Cardiac fibroblast (primary cell): ENCODE measurements at regions not wholly inside any gene's neighbourhood (a gene's known extent, or its start where the extent isn't known, plus 50 kb on each side); places are given as distances from the start of the nearest gene placed in this dataset.

ENCODE experiments used
- DNase-seq, 2 donors: peaks; one replicate each; pipeline versions ENCODE4 v3.0.0 to v3.0.0-alpha.2; 2010; ENCODE audit warnings: low read depth in 2 of 2
- H3K4me3 ChIP-seq, 2 donors: replicated peaks in 1 of 2; 1 replicate in 1 of 2; 2 replicates in 1 of 2; pipeline ENCODE4 v1.5.1; 2011; ENCODE audit warnings: low read depth in 2 of 2, low read length in 2 of 2, mild to moderate bottlenecking in 2 of 2, moderate library complexity in 1 of 2
- CTCF ChIP-seq: IDR thresholded peaks from one replicate; pipeline ENCODE4 v1.5.1; 2011; ENCODE audit warnings: low read depth, mild to moderate bottlenecking, low read length, inconsistent platforms

DNA sequence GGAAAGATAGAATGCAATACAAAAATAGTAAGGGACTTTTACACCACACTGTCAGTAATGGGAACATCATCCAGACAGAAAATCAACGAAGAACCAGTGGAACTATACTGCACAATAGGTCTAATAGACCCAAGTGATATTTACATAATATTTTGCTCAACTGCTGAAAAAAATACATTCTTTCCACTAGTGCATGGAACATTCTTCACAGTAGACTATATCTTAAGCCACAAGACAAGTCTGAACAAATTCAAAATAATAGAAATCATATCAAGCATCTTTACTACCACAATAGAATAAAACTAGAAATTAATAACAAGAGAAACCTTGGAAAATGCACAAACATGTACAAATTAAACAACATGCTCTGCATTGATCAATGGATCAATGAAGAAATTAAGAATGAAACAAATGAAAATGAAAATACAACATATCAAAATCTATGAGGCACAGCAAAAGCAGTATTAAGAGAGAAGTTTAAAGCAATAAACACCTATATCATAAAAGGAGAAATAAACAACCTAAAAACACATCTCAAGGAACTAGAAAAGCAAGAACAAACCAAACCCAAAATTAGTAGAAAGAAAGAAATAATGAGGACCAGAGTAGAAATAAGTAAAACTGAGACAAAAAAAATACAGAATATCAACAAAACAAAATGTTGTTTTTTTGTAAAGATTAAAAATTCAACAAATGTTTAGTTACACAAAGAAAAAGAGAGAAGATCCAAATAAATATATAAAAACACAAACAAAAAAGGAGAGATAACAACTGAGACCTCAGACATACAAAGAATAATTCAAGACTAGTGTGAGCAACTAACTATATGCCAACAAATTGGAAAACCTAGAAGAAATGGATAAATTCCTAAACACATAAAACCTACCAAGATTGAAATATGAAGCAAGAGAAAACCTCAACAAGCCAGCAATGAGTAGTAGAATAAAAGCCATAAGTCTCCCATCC lies 51.5 kb upstream of the ANTXR2 start:
- H3K4me3 ChIP-seq = no peak overlapping the region
- no peak for TF ChIP-seq CTCF
- DNase-seq = no peak
